Activated naive CD4-positive, alpha-beta T cell (primary cell): ENCODE measurements at regions not wholly inside any gene's neighbourhood (a gene's known extent, or its start where the extent isn't known, plus 50 kb on each side); places are given as distances from the start of the nearest gene placed in this dataset.

Experiments
- DNase-seq, 4 experiments: peaks; one replicate each; lab custom pipeline; 2025; lab: John Stamatoyannopoulos, UW

DNA sequence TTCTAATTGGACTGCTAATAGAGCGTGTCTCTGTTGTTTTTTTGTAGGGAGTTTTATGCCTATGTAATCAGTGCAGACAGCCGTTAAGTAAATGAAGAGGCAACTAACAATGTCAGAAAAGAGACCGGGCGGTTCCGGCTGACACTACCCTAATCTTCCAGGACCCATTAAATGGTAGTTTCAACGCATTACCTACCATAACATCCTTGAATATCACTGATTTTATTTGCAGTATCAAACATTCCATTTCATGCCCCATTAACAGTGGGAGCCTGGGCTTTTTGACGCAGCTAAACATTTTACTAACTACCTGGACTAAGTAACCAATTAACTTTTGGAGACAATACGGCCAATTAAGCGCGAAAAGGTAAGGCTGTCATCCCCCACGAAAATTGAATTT, 832.9 kb upstream of the NR2F2 start:
- DNase-seq, result no peak

GRCh38 chr15:95498961-95499360, 831.5 kb upstream of the NR2F2 start:
- no peak for DNase-seq

- DNase-seq, result no peak
Observed at GRCh38 chr15:95499397-95499796, 831.1 kb upstream of the NR2F2 start.

GRCh38 chr15:95501865-95502264, 828.6 kb upstream of the NR2F2 start:
- DNase-seq, result no peak

- no peak for DNase-seq
Observed at GRCh38 chr15:95503107-95503506, 827.4 kb upstream of the NR2F2 start.

- no peak for DNase-seq
Observed at GRCh38 chr15:95503640-95504225, 826.8 kb upstream of the NR2F2 start.

GRCh38 chr15:95511671-95512070, 818.8 kb upstream of the NR2F2 start:
- DNase-seq, result no peak

DNA sequence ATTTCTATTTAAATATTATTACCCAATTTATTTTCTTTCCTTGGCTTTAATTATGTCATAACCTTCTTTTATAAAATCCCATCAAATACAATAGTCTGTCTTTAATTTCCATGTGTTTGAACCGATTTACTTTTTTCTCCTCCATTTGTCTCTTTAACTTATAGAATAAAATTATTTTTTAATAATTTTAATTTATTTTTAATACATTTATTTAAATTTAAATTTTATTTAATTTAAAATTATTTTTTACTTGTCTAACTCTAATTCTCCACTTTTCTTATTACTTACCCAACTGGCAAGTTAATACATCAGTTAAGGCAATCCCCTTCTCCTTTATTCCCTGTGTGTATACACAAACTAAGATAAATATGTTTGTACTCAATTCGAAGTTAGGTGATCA, 817.6 kb upstream of the NR2F2 start:
- DNase-seq, result no peak

GRCh38 chr15:95519887-95520286, 810.6 kb upstream of the NR2F2 start:
- DNase-seq, result no peak

GRCh38 chr15:95520511-95520910, 810.0 kb upstream of the NR2F2 start:
- DNase-seq, result no peak

GRCh38 chr15:95520922-95521321, 809.6 kb upstream of the NR2F2 start:
- DNase-seq, result no peak

DNA sequence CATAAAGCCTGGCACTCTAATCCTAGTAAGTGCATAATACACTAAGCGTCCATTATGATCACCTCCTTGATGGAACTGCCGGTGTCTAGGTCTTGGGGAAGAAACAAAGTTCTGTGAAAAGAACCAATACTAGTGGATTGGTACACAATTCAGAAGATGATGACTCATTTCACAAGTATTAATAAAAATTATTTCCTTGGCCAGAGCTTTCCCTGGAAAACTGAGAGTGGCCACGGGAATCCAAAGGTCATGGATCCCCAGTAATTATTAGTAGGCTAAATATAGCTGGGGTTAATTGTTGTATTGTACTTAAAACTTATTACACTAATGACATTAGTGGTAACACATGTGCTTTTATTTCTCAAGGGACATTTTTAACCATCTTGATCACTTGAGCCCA, 808.0 kb upstream of the NR2F2 start:
- DNase-seq, result no peak

GRCh38 chr15:95528920-95529319, 801.6 kb upstream of the NR2F2 start:
- DNase-seq, result no peak

- DNase-seq, result no peak
Observed at GRCh38 chr15:95536638-95537037, 793.9 kb upstream of the NR2F2 start.

DNA sequence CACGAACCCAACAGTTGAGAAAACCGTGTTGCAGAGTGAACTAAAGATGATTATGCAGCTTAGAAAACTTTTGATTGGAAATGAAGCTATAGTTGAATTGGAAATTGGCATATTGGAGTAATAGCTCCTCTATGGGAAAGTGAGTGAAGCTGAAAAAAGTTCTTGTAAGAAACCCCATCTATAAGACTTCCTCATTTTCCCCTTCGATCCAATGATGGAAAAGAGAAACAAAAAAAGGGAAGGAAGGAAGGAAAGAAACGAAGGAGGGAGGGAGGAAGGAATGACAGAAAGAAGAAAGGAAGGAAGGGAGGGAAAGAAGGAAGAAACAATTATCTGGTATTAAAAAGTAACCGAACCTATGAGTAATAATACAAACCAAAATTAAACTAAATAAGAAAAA, 791.8 kb upstream of the NR2F2 start:
- no peak for DNase-seq

DNA sequence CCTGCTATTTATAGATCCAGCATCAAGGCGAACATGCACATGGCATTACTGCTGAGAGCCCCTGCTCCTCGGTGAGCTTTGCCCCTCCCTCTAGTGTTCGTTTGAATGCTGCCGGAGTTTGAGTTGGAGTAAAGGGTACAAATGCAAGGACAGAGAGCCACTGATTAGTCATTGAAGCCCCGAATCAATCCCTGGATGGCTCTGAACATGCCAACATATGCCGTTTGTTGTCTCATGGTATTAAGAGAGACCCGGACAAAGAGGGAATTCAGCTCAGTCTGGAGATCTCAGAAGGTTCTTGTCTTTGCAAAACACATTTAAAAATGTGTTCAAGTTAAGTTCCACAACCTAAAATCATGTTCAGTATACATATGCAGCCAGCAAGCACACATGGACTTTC, 789.2 kb upstream of the NR2F2 start:
- no peak for DNase-seq

GRCh38 chr15:95549168-95549738, 781.2 kb upstream of the NR2F2 start:
- DNase-seq, result no peak

DNA sequence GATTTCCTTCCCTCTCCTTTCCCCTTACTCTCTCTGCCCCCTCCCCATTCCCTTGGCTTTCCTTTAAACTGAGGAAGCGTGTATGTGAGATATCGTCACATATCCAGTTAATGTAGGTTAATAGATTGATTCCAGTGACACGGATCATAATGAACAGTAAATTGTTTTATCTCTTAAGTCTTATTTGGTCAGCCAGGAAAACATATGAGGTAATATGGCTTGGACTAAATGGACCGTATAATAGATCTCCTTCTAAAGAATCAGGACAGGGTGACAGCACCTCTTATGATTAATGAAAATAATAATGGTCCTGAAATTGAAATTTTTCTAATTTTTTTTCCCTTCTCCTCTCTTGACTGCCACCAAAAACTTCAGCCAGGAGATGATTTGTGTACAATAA, 779.8 kb upstream of the NR2F2 start:
- no peak for DNase-seq

DNA sequence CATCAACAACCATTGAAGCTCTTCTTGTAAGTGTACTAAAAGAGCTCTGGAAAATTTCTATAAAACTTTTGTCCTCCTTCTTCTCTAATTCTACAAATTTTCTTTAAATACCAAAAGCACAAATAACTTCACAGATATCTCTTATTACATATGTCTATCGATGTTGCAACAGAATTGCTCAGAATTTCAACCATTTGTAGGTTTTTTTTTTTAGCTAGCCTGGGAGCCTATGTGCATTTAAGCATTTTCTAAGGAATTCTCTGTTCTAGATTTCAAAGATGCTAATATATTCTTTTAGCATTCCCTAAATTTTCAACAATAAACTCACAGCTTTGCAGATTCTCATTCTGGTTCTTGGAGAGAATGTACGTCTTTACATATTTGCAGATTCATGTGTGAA, 774.3 kb upstream of the NR2F2 start:
- DNase-seq, result no peak

GRCh38 chr15:95556866-95557225, 773.7 kb upstream of the NR2F2 start:
- DNase-seq, result no peak

DNA sequence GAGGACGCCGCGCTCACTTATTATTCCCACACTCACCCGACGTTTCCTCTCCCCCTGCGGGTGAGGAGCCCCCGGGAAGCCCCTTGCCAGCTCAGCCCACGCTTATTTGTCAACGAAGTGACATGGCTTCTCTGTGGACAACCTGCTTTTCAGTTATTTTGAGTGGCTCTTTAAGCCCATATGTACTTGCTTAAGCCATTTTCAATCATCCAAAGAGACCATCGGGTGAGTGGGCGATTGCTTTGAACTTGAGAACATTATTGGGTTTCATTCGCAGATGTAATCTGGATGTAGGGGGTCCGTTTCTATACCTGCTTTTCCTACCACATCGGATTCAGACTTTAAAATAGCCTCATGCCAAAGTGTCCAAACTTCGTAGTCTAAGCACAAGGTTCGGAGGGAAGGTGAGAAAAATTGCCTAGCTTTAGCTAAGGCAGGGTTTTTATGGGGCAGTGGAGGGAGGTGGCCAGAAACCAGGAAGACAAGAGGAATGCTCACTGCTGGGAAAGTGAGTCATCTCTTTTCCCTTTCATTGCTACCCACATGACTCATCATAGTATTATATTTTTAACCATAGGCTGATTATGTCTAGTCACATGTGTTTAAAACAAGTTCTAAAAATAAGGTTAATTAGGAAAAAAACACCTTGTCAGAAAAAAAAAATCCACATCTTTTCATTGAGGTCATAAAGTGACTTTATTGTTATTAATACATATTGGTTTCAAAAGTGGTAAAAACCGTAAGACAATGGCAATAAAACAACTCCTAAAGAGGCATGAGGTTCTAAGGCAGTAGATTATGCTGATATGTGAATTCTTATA, 773.1 kb upstream of the NR2F2 start:
- no peak for DNase-seq

GRCh38 chr15:95558131-95558530, 772.4 kb upstream of the NR2F2 start:
- no peak for DNase-seq

DNA sequence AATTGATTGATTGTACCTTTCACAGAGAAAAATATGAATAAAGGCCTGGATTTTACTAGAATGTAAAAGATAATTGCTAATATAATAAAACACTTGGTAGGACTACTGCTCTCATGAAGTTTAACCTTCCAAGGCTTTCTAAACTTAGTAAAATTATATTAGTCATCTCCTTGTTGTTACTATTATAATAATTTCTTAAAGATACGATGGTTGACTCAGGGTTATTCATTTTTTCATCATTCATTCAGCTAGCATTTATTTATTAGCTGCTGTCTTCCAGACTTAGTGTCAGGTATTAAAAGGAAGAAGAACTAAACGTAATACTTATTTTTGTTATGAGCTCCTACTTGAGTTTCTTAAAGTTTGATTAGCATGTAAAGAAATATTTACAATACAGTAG, 771.6 kb upstream of the NR2F2 start:
- DNase-seq, result no peak
